HG03575 (cell line): ENCODE measurements at regions not wholly inside any gene's neighbourhood (a gene's known extent, or its start where the extent isn't known, plus 50 kb on each side); places are given as distances from the start of the nearest gene placed in this dataset.
A peak's percentile ranks its signal among the peaks of the same experiment; 100 is the strongest.

Experiments
- ATAC-seq: cut with Tn5 transposase; IDR thresholded peaks from one replicate; pipeline ENCODE4 v1.9.1; 2021; ENCODE audit not compliant: unreplicated experiment, insufficient number of reproducible peaks, low FRiP score; ENCODE audit errors: extremely low read depth

DNA sequence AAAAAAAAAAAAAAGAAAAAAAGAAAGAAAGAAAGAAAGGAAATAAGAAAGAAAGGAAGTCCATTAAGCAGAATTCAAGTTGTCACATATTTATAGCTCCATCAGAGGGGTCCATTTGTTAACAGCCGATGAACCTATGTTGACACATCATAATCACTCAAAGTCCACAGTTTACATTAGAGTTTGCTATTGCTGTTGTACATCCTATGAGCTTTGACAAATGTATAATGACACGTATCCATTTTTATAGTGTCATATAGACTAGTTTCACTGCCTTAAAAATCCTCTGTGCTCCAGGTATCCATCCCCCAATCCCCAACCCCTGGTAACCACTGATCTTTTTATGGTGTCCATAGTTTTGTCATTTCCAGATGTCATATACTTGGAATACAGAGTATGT lies 335.2 kb downstream of the RND3 start:
- no peak for ATAC-seq

DNA sequence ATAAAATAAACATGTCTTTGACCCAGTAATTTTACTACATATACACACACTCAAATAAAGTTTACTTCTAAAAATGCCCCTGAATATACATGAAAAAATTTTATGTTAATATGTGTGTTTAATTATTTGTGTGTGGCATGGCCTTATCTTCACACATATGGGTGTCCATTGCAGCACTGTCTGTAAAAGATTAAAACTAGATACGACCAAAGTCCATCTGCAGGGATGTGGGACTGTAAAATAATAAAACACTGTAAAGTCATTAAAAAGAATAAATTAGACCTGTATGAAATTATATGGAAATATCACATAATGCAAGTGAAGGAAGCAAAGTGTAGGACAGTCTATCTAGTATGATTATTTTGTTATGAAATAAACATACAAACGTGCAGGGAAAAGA lies 337.3 kb downstream of the RND3 start:
- ATAC-seq: no peak

DNA sequence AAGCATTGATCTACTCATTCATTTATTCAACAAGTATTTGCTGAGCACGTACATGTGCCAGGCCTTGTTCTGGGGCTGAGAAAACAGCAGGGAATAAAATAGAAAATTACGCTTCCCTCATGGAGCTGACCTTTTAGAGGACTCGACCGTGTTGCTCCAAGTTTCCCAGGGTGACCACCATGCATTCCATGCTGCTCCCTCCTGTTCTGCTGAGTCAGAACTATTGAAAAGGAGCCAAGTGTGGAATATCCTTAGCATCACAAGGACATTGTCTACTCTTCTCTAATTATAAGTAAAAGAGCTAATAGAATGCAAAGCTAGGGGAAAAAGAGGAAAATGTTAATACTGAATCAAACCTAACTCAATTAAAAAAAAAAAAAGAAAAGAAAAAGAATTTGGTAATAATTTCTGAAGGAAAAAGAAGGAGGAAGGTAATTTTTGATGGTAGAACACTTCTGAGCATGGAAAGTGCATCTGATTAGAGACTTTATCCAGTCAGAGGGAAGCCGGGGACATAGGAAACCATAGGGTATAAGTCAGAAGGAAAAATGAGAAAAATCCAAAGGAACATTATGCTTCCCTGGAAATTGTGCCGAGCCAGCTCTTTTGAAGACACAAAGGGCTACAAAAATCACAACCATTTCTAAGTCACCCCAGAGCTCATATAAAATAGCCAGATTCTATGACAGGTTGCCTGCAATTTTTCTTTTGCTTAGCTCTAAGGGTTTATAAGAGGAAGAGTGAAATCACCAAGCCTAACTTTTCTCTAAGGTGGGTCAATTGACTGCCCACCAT lies 339.4 kb downstream of the RND3 start:
- no peak for ATAC-seq

DNA sequence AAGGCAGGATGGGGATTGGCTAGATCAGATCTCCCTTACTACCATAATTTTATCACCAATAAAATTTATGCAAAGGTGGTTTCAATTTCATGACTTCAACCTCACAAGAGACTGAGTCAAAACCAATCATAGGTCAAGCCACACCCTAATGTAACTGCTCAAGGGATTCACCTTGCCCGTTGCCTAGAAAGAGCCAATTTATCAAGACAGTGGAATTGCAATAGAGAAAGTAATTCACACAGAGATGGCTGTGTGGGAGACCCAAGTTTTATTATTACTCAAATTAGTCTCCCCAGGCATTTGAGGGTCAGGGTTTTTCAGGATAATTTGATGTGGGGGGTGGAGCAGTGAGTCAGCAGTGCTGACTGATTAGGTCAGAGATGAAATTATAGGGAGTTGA lies 340.6 kb downstream of the RND3 start:
- ATAC-seq: no peak

DNA sequence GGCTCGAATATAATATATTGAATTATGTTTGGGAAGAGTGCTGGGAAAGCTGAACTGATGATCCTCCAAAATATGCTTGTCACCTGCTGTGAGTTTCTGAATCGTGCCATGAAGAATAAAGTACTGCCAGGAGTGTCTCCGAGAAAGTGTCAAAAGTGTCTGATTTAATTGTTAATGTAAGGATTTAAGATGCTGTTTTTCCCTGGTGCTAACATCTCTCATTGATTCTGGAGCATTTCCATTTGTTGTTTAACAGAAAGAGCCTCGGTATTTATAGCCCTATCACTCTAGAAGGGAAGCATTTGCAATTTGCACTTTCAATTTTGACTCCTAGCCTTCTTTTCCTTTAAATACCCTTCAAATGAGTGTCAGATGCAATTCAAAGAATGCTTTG lies 342.2 kb downstream of the RND3 start:
- ATAC-seq: no peak

DNA sequence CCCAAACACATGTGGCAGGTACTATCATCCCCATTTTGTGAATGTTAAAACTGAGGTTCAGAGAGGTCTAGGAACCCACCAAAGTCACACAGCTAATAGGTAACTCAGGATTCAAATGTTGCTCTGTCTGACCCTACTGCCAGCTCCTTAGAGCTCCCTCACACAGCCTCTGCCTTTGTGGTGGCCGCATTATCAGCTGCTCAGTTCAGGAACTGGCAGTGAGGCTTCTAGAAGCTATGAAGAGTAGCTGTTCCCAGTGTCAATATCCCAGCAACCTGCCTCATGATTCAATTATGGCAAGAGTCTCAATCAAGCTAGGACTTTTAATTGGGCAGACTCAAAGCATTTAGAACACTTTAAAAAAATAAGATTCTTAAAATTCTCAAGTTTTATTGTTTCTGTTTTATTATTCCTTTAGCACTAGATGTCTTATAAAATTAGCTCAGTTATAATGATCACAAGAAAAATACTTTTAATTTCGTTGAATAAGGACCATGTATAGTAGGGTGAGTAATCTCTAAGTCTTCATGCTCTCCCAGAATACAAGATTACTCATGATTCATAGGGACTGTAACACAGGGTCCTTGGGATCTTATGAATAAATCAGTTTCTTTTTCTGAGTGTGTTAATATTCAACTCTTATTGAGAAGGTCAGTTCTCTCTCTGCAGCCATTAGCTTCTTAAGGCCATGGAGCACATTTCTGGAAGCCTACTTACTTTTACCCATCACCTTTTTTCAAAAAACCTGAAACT lies 342.7 kb downstream of the RND3 start:
- no peak for ATAC-seq

DNA sequence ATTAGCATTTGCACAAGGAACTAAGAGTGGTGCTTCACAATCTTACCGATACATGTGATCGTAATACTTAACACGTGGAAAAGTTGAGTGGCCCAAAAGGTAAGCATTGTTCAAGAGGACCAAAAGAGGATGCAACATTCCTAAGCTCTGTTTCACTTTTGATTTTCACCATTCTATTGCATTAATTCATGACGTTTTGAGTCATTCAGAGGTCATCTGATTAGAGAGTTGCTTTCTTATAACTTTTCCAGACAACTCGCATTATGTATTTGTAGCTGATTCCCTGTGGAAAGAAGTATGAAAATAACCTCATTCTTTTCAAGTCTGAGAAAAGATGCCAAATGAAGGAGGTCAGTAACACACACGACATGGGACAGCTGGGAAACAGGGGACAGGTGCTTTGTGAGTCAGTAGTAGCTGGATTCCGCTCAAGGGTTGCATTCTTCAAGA lies 344.4 kb downstream of the RND3 start:
- no peak for ATAC-seq

DNA sequence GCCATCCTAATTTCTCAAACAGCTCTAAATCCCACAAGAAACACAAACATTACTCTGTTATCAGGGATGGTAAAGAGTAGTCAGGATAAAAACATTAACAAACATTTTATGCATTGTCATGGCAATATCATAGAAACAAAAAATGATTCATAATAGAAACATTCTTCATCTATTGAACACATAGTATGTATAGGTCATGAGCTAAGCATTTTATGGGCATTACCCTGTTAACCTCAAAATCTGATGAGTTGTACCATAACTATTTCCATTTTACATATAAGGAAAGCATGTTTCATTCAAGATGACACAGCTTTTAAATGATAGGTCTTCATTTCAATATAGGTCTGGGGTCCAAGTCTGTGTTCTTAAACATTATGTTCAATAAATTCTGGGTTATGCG lies 344.9 kb downstream of the RND3 start:
- ATAC-seq: no peak

DNA sequence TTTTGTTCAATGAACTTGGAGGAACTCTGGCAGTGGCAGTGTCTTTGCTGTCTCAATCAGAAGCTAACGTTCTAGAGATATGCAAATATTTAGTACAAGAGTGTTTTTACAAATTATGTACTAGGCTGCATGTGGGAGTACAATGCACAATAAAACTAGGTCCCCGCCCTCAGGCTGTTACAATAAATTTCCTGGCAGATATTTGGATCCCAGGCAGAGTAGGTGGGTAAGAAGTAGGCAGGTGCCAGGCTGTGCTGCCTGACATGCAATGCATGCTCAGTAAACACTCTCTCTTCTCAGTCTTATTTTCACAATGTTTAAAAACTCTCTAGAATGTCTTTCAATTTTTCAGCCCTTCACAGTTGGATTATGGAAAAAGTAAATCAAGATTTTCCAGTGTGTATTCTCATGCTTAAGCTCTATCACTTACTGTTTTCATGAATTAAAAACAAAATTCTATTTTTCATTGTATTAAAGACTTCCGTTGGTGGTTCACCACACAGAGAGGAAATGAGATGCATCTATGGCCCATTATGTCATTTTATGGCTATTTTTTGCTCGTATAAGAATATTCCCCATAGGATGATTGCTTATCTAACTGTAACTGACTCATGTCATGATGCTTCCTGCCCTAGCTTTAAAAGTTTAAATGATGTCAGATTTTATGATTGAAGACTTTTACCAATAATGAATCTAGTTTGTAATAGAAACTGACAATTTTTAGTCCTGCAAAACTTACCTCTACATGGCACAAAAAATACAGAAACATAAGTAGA lies 346.1 kb downstream of the RND3 start:
- no peak for ATAC-seq

DNA sequence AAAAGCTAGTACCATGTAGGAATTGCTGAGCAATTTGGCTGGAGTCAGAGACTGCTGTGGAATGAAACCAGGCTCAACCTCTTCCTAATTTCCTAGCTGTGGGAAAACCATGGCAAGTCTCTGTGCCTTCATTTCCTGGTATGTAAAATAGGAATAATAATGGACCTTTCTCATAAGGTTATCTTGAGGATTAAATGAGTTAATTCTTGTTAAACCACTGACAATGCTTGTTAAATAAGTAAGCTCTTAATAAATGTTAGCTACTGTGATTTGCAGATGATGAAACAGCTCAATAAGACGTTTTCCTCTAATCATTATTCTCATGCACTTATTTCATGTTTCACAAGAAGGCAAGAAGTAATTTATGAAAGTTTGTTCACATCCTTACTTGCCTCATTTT lies 346.7 kb downstream of the RND3 start:
- no peak for ATAC-seq

DNA sequence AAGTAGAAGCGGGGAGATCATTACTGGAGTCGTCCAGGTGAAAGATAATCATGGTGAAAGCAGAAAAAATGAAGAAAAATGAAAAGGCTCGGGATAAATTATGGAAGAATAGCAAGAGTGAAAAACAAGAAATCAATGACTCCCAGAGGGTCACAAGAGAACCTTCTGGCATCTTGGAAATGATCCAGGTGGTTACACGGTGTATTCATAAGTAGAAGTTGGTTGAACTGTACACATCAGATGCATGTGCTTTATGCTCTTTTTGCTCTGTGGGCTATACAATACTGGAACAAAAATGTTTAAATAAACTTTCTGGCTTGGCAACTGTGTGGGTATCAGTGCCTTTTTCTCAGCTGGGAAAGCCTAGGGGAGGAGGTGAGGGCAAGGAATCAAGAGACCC lies 348.9 kb downstream of the RND3 start:
- no peak for ATAC-seq

DNA sequence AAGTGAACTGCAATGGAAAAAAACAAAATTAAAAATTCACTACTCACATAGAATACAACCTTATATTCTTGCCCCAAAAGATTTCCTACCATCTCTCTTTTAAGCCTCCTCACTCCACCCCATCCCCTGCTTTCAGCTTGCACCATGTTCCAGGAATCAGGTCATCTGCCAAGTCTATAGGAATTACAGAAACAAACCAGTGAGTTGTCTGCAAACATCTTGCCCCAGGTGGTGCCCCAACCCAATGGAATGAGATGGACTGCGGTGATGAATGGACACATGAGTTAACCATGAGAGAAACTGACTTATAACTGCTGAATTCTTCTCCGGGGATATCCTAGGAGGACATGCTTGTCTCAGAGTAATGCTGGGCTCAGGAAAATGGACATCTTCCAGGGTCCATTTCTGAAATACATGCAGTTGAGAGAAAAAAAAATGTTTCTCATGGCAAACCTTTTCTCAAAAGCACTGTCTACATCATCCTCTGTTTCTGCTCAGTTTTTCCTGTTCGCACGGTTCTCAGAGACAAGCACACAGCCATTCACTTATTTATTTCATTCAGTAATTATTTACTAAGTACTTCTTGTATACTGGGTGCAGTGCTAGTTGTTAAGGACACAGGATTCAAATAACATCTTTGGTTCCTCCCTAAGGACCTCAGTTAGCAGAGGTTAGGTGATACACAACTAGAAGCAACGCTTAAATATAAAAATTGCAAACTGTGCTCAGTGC lies 350.0 kb downstream of the RND3 start:
- no peak for ATAC-seq

DNA sequence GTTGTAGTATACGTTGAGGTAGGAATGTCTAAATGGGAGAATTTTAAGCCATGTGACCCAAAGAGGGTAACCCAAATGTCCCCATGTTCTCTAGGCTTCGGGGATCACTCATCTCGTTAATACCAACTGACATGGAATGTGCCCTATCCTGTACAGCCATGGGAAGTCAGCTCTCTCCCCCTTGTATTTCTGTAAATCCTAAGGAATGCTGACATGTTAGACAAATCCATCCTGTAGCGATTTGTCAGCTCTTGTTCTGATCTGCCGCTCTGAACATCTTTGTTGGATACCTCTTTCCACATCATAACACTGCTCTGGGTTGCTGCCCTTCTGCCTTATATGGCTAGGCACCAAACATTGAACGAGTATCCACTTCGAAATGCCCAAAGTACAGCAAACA lies 350.6 kb downstream of the RND3 start:
- ATAC-seq: no peak

DNA sequence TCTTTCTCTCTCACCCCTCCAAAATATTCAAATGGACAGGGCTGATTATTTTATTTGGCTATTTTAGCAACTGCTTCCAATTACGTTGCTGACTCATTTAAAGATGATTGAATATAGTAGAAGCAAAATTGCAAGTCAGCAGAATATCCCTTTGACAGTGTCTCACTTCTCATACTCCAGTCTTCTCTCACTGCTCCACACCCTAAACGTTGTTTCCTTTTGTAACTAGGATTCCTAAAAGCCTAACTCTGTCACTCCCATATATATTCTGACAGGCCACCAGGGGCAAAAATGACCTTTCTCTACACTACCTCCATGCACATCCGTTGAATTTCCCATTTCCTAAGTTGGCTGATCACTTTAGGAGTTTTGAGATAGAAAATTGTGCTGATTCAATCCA lies 351.1 kb downstream of the RND3 start:
- no peak for ATAC-seq

DNA sequence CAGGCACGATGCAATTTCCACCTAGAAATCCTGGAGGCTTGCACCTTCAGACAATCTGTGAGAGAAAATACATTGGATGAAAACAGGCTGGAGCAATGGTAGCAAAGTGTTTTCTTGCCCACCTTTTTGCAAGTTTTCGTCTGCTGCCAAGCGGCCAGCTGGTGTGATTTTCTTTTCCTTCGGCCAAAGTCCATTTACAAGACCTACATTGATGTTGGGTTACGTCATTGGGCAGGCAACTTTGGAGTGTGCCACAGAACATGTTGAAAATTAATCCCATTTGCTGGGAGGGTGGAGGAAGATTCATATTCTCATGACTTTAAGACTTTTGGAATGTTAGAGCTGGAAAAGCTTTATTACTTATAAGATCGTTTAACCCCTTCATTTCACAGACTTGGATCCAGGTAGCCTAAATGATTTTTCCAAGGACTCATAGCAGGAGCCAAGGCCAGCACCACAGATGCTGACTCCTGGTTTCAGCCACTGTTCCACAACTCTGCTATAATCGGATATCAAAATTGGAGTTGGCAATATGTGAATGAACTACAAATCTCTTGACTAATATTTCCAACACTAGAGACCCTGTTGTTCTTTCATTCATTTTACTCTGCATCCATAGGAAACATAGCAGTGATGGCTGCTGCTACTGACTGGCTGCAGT lies 352.1 kb downstream of the RND3 start:
- no peak for ATAC-seq

DNA sequence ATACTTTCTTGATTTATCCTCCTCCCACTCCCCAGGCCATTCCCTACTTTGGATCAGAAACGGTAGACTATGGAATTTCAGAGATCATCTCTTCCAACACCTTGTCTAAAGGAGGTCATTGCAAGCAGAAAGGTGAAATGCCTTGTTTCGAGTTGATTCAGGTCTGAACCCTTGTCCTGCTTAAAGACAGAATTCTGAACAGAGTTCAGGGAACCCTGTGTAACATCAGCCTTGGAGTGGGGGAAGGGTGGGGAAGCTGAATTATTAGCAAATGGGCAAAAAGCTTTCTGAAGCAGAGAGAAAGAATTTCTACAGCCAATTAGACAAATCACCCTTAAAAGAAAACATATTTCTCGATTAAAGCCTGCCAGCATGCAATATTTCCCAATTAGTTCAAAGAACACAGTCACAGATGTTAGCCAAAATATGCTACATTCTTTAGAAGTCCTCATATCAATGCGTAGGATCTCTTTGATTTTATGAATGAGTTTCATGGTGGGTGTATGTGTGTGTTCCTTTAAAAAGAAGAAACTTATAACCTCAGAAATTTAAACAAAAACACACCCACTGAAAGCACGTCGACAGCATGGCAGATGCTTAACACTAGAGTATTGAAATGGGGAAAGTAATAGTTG lies 353.1 kb downstream of the RND3 start:
- no peak for ATAC-seq

DNA sequence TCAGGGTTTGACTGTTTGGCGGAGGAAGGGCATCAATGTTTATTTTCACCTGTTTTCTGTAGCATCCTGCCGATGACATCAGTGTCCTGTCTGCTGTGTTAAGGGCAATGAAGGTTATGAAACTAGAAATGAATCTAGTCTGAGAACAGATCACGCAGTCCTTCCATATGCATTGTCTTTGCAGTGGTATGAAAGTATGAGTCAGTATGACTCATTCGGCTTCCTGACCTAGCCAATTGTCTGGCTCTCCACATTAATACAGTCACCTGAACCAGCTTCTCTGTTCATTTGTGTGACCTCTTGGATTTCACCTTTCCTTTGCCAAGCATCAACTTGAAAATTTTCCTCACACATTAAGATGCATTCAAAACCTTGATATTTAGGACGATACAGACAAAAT lies 353.8 kb downstream of the RND3 start:
- peak; percentile 93 for ATAC-seq

DNA sequence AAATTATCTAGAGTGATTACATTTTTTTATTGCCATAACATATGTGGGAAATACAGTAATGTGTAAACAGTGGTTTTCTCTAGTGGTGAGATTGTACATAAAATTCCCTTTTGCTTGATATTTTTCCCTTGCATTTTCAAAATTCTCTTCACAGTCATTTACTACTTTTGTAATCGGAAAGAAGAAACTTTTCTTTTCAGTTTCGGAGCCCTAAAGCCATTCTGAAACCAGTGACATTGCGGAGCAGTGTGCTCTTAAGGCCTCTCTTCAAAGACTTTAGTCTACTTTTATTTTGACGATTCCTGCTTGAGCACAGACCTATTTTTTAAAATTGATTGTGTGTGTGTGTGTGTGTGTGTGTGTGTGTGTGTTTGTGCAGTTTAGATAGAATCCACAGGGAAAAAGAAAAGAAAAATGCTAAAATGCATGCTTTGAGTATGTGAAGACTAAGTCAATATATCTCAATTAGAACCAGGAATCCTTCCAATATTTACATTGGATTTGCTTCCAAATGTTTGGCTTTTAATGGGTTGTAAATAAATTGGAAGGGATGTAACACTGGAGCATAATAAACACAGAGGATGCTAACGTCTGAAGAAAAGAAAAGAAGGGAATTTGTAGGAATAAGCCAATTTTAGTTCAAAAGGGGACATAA lies 357.4 kb downstream of the RND3 start:
- no peak for ATAC-seq
